ENCODE measurements at regions not wholly inside any gene's neighbourhood (a gene's known extent, or its start where the extent isn't known, plus 50 kb on each side); places are given as distances from the start of the nearest gene placed in this dataset.

- TF ChIP-seq TCF12 (IDR thresholded peaks at IDR 0.05; ENCODE audit: low read depth, low read length): no peak
- no peak for TF ChIP-seq CTCF (IDR thresholded peaks at IDR 0.05; ENCODE audit: control extremely low read depth in 1 of 3, insufficient read depth in 1 of 3, low read depth in 1 of 3, low read length in 3 of 3)
- TF ChIP-seq ZNF274 (IDR thresholded peaks at IDR 0.05; ENCODE audit: borderline replicate concordance, extremely low read depth, low read length): no peak
- no peak for TF ChIP-seq KDM5A (IDR thresholded peaks at IDR 0.05; ENCODE audit: low read length)
- TF ChIP-seq HDAC6 (IDR thresholded peaks at IDR 0.05; ENCODE audit: low read depth, low read length): no peak
These were observed 1109.1 kb downstream of the HACE1 start for GRCh38 chr6:103750603-103751002.

Measured in H1 (cell line).